Right lobe of liver (tissue), 6 donors: ENCODE measurements at regions not wholly inside any gene's neighbourhood (a gene's known extent, or its start where the extent isn't known, plus 50 kb on each side); places are given as distances from the start of the nearest gene placed in this dataset.
"Not testable (repeated sequence)": the region's sequence is repeated elsewhere in the genome, so short reads cannot be mapped to it uniquely, and the experiment has no call there.

ENCODE experiments used
- ATAC-seq, 4 donors: fragments of 200-7000 bp; cut with Tn5 transposase; one replicate each; pipeline ENCODE4 v1.9.1; 2020; ENCODE audit warnings: mild to moderate bottlenecking in 4 of 4, moderate library complexity in 4 of 4
- DNase-seq, 3 donors: peaks; one replicate each; pipeline ENCODE4 v3.0.0-alpha.2; 2020
- H3K27ac ChIP-seq, 3 donors: fragments of 200-600 bp; one replicate each; pipeline ENCODE4 v1.8.0; 2022
- H3K27me3 ChIP-seq, 2 donors: fragments of 200-600 bp; one replicate each; pipeline ENCODE4 v1.8.0; 2022
- H3K36me3 ChIP-seq, 4 donors: fragments of 200-600 bp; sonication (generic) in 1 of 4; one replicate each; pipeline versions ENCODE4 v1.5.1 to v1.8.0; 2017 to 2022; ENCODE audit warnings: control low read depth in 1 of 4
- H3K4me1 ChIP-seq, 4 donors: fragments of 200-600 bp; sonication (generic) in 1 of 4; one replicate each; pipeline versions ENCODE4 v1.5.1 to v1.8.0; 2017 to 2022; ENCODE audit warnings: control low read depth in 1 of 4
- H3K4me3 ChIP-seq, 3 donors: fragments of 200-600 bp; one replicate each; pipeline ENCODE4 v1.8.0; 2022
- H3K9me3 ChIP-seq, 4 donors: fragments of 200-600 bp; sonication (generic) in 1 of 4; one replicate each; pipeline versions ENCODE4 v1.5.1 to v1.8.0; 2017 to 2022; ENCODE audit warnings: control low read depth in 1 of 4
- POLR2A ChIP-seq: fragments of 450-650 bp; IDR thresholded peaks from one replicate; pipeline ENCODE4 v1.6.1; 2017; ENCODE audit warnings: antibody characterized with exemption, mild to moderate bottlenecking
- WGBS: methylation state at CpG from one replicate; pipeline ENCODE4 v1.1.6; 2018; ENCODE audit warnings: low coverage, low lambda C conversion rate; ENCODE audit not compliant: insufficient coverage; ENCODE audit errors: missing lambda C conversion rate; 5-methylcytosine and 5-hydroxymethylcytosine counted together
- intact Hi-C, 2 donors: fragments of 100-400 bp; cut with DNase I; formaldehyde crosslinking; loops; one replicate each; pipeline versions ENCODE4 v1.11.2 to v1.14.1; 2022
- TF ChIP-seq, protein P1 (sequence below), 4 donors: fragments of 200-600 bp in 3 of 4; fragments of 450-650 bp in 1 of 4; IDR thresholded peaks; one replicate each; pipeline versions ENCODE4 v1.5.1 to v1.8.0; 2016 to 2022; ENCODE audit warnings: antibody characterized with exemption in 4 of 4, mild to moderate bottlenecking in 2 of 4
- donor health status: DM: no; HTN: yes; CAD: no.
- donor health status: DM: no; HTN: no; CAD: no.
- donor health status: DM: no; HTN: no; CAD: no.
- donor health status: DM: no; HTN: yes; CAD: no.
- donor health status: DM: no; HTN: yes; CAD: no.

DNA sequence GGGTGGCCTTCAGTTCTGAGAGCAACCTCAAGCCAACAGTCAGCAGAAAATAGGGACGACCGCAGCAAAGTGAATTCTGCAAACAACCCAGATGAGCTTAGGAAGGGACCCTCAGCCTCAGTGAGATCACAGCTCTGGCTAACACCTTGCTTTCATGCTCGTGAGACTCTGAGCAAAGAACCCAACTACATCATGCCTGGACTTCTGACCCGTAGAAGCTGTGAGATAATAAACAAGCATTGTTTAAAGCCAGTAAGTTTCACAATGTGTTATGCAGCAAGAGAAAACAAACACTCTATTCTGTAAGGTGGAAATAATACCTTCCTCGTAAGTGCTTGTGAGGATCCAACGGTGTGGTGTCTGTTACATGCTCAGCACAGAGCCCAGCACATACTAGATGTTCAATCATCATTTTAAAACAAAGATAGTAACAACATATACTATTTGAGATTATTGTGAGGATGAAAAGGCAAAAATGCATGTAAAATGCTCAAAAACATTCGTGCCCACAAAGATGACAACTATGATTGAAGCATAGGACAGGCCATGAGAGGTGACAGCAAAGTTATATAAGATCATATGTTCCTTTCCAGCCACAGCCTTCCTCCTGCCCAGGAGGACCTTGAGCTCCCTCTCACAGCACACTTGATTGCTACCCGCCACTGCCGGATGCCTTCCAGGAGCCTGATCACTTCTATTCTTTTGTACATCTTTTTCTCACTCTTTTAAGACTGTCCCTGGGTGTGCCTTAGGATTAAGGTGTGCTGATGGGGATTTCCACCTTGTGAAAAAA, 433.3 kb downstream of the BUD13 start:
- DNase-seq, result no peak
- Histone ChIP-seq H3K27ac (peak overlapping the region in 1 of 3 donors; percentile 30), H3K9me3 (no peaks in the 10 kb centered on the region), H3K4me1 (peaks cover 0 to 8% (median 0%) of the 10 kb centered on the region in 4 donors), H3K36me3 (no peaks in the 10 kb centered on the region), H3K4me3 (no peak overlapping the region), H3K27me3 (no peaks in the 10 kb centered on the region)
- peak; percentile 87 to 96 (median 92) for ATAC-seq
- intact Hi-C loops, result no loop called here
- WGBS, result 45% methylated on average over 9 of the region's 9 CpGs
- TF ChIP-seq, protein P1, sequence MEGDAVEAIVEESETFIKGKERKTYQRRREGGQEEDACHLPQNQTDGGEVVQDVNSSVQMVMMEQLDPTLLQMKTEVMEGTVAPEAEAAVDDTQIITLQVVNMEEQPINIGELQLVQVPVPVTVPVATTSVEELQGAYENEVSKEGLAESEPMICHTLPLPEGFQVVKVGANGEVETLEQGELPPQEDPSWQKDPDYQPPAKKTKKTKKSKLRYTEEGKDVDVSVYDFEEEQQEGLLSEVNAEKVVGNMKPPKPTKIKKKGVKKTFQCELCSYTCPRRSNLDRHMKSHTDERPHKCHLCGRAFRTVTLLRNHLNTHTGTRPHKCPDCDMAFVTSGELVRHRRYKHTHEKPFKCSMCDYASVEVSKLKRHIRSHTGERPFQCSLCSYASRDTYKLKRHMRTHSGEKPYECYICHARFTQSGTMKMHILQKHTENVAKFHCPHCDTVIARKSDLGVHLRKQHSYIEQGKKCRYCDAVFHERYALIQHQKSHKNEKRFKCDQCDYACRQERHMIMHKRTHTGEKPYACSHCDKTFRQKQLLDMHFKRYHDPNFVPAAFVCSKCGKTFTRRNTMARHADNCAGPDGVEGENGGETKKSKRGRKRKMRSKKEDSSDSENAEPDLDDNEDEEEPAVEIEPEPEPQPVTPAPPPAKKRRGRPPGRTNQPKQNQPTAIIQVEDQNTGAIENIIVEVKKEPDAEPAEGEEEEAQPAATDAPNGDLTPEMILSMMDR (IDR thresholded peaks at IDR 0.05), result no peak
- TF ChIP-seq POLR2A, result no peak

DNA sequence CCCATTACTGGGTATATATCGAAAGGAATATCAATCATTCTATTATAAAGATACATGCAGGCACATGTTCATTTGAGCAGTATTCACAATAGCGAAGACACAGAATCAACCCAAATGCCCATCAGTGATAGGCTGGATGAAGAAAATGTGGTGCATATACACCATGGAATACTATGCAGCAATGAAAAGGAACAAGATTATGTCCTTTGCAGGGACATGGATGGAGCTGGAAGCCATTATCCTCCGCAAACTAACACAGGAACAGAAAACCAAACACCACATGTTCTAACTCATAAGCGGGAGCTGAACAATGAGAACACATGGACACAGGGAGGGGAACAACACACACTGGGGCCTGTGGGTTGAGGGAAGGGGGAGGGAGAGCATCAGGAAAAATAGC, 434.3 kb downstream of the BUD13 start:
- 93% methylated on average over 4 of the region's 4 CpGs for WGBS
- H3K4me1 ChIP-seq, H3K4me3 ChIP-seq, H3K27ac ChIP-seq, H3K36me3 ChIP-seq, DNase-seq, H3K9me3 ChIP-seq, intact Hi-C loops, ATAC-seq, H3K27me3 ChIP-seq: not testable (repeated sequence)

DNA sequence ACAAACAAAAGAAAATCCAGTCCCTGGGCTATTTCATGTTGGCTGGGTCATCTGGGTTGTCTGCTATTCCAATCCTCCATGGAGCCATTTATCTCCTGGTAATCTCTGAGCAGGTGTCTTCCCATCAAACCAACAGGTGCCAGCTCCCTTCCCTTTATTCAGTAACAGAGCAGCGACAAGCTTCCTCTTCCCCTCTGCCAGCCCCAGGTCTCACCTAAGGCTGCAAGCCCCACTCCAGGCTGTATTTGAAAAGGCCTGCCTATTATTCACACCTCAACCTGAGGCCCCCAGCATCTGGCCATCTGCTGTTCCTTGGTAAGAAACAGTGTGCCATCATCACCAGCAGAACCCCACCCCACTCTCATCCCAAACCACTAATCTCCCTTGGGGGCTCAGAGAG, 436.2 kb downstream of the BUD13 start:
- H3K9me3 ChIP-seq, result no peaks in the 10 kb centered on the region
- TF ChIP-seq POLR2A, result no peak
- TF ChIP-seq, protein P1 (IDR thresholded peaks at IDR 0.05), result no peak
- H3K27ac ChIP-seq, result no peak overlapping the region
- intact Hi-C loops, result no loop called here
- ATAC-seq (no peak), DNase-seq (no peak)
- H3K4me3 ChIP-seq, result no peak overlapping the region
- no peaks in the 10 kb centered on the region for H3K36me3 ChIP-seq
- H3K27me3 ChIP-seq, result no peaks in the 10 kb centered on the region
- WGBS, result 80% methylated on average over 1 of the region's 1 CpG
- H3K4me1 ChIP-seq, result peaks cover 0 to 8% (median 0%) of the 10 kb centered on the region in 4 donors

DNA sequence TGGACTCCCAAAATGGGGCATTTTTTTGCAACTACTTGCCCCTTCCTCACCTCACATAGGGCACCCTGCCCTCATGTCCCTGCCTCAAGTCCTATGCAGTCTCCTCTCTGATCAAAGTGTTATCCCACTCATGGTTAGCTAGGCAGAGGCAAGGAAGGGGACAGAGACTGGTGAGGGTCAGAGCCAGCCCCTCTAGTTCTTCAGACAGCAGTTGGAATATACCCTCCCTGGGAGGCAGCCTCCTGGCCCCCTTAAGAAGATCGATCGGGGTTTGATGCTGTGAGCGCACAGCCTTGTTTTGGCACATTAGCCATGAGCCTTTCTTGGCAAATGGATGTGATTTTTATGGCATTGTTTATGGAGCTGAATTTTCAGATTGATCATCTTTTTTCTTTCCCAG, 436.9 kb downstream of the BUD13 start:
- Histone ChIP-seq H3K27ac (no peak overlapping the region), H3K36me3 (no peaks in the 10 kb centered on the region), H3K27me3 (no peaks in the 10 kb centered on the region), H3K9me3 (no peaks in the 10 kb centered on the region), H3K4me3 (no peak overlapping the region), H3K4me1 (peaks cover 0 to 8% (median 0%) of the 10 kb centered on the region in 4 donors)
- ATAC-seq (no peak), DNase-seq (no peak)
- intact Hi-C loops, result no loop called here
- WGBS, result 40% methylated on average over 1 of the region's 3 CpGs
- TF ChIP-seq, protein P1 (IDR thresholded peaks at IDR 0.05), result no peak
- no peak for TF ChIP-seq POLR2A

DNA sequence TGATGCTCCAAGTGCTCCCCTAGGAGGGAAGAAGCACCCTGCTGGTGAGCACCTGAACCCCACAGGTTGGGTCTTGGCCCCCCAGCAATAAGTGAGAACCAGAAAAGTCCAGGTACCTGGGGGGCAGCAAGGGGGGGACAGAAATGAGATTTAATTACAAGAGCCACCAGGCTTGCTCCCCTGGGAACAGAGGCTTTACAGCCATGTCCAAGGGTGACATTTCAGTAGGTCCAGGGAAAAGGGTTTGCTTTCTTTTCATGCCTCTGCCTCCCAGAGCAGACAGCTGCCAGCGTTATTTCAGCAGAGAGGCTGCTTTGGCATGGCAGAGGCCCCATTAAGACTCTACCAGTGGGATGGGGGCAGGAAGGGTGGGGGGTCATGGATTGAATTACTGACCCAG, 437.7 kb downstream of the BUD13 start:
- no peak for ATAC-seq
- Histone ChIP-seq H3K27me3 (no peaks in the 10 kb centered on the region), H3K27ac (no peak overlapping the region), H3K36me3 (no peaks in the 10 kb centered on the region), H3K9me3 (no peaks in the 10 kb centered on the region), H3K4me3 (no peak overlapping the region), H3K4me1 (peaks cover 0 to 8% (median 0%) of the 10 kb centered on the region in 4 donors)
- whole genome bisulfite sequencing, result no CpG with 5 or more reads among the region's 1 CpG
- DNase-seq, result no peak
- TF ChIP-seq POLR2A, result no peak
- TF ChIP-seq, protein P1 (IDR thresholded peaks at IDR 0.05), result no peak
- intact Hi-C loops, result no loop called here
